ENCODE measurements at regions not wholly inside any gene's neighbourhood (a gene's known extent, or its start where the extent isn't known, plus 50 kb on each side); places are given as distances from the start of the nearest gene placed in this dataset.

DNA sequence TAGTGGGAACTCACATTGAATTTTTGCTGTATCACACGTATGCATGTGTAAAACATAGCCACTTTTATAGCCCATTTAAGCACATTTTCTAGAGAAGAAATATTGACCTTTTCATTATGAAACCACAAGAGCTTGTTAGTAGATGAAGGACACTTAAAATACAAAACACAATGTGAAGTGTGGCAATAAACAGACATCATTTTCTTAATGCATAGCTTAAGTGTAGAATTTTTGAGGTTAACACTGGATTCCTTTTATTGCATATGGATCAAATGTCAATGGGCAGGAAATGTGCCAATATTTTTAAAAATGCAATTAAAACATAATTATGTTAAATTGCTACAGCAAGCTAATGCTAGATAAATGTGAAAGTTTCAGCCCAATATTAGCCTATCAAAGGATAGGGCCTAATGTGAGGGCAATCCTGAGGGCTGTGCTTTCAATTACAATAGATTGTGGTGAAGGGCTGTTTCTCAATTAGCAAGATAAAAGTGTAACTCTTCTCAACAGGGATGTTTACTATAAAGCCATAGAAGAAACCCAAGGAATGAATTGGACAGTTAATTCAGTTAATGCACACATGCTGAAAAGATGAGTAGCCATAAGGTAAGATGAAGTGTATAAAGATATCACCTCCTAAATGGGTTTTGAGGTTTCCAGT, 489.0 kb upstream of the CDIN1 start:
- ChIA-PET POLR2A (interaction anchor here (0.7 kb wide), 1 partner anchor 62 kb away, joined by 3 read pairs; no protein-coding TSS in a partner anchor), CTCF (no interaction called here)
- TF ChIP-seq, protein P1, sequence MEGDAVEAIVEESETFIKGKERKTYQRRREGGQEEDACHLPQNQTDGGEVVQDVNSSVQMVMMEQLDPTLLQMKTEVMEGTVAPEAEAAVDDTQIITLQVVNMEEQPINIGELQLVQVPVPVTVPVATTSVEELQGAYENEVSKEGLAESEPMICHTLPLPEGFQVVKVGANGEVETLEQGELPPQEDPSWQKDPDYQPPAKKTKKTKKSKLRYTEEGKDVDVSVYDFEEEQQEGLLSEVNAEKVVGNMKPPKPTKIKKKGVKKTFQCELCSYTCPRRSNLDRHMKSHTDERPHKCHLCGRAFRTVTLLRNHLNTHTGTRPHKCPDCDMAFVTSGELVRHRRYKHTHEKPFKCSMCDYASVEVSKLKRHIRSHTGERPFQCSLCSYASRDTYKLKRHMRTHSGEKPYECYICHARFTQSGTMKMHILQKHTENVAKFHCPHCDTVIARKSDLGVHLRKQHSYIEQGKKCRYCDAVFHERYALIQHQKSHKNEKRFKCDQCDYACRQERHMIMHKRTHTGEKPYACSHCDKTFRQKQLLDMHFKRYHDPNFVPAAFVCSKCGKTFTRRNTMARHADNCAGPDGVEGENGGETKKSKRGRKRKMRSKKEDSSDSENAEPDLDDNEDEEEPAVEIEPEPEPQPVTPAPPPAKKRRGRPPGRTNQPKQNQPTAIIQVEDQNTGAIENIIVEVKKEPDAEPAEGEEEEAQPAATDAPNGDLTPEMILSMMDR (IDR thresholded peaks at IDR 0.05; ENCODE audit: unreplicated experiment): no peak
- Mint-ChIP-seq H3K36me3 (ENCODE audit: insufficient read depth, unreplicated experiment) (no peaks in the 10 kb centered on the region), H3K27ac (ENCODE audit: low read depth, unreplicated experiment) (no peak overlapping the region), H3K27me3 (ENCODE audit: insufficient read depth, unreplicated experiment) (no peaks in the 10 kb centered on the region), H3K4me1 (ENCODE audit: insufficient read depth, unreplicated experiment) (no peaks in the 10 kb centered on the region), H3K4me3 (ENCODE audit: unreplicated experiment) (no peak overlapping the region), H3K9me3 (ENCODE audit: unreplicated experiment) (no peaks in the 10 kb centered on the region)
- intact Hi-C loops (cut with micrococcal nuclease): no loop called here
- no TSS peak for BruUV-seq (replicated peaks)
- no peak for DNase-seq (ENCODE audit: unreplicated experiment)

DNA sequence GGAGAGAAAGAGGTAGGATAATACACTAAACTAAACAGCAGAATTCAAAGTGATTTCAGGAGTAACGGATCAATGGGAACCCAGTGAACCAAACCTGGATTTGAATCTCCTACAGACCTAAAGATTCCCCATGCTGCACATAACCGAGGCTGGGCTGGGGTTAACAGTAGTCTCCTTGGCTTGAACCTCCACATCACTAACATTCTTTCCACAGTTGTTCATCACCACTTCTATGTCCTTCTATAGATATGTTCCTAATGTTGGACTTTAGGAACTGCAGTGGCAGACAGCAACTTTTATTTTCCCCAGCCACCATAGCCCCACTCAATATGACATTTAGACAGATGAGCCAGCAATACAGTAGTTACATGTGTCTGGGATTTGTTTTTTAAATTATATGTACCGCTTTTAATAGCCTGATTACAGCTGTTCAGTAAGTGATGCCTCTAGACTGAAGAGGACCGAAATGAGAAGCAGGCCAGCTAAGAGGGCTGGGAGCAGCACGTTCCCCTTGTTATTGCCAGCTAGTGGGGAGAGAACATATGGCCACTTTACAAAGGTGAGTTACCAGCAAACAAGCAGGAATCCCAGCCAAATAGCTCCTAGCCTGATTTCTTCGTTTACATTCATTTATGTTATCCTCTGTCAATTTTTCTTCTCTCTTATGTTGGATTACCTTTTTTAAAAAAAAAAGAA, 472.6 kb upstream of the CDIN1 start:
- Mint-ChIP-seq H3K4me3 (ENCODE audit: unreplicated experiment) (no peak overlapping the region), H3K36me3 (ENCODE audit: insufficient read depth, unreplicated experiment) (no peaks in the 10 kb centered on the region), H3K9me3 (ENCODE audit: unreplicated experiment) (no peaks in the 10 kb centered on the region), H3K27ac (ENCODE audit: low read depth, unreplicated experiment) (no peak overlapping the region), H3K4me1 (ENCODE audit: insufficient read depth, unreplicated experiment) (peaks cover 6% of the 10 kb centered on the region), H3K27me3 (ENCODE audit: insufficient read depth, unreplicated experiment) (no peaks in the 10 kb centered on the region)
- DNase-seq (ENCODE audit: unreplicated experiment): no peak
- TF ChIP-seq, protein P1 (IDR thresholded peaks at IDR 0.05; ENCODE audit: unreplicated experiment): no peak
- ChIA-PET POLR2A (interaction anchor here (0.8 kb wide), 1 partner anchor 10 kb away, joined by 3 read pairs; no protein-coding TSS in a partner anchor), CTCF (interaction anchor here (0.7 kb wide), 2 partner anchors 10 kb away, joined by 4 read pairs; no protein-coding TSS in a partner anchor)
- BruUV-seq (replicated peaks): no TSS peak
- intact Hi-C loops (cut with micrococcal nuclease): no loop called here

DNA sequence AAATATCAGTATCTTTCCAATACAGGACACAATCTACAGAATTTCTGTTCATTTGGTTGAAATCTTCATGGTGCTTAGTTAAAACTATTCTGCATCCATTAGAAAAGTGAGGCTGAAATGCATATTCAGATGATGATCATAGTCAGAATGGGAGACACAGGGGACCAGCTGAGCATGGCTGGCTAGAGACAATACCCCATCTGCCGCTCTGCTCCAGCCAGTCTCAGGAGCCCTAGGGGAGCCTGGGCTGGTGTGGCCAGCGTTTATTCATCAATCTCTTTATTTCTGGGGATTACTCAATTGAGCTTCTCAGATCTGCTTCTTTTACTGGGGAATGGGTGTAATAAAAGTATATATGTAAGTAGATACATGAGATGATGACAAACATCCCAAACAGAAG, 470.9 kb upstream of the CDIN1 start:
- no peak for DNase-seq (ENCODE audit: unreplicated experiment)
- no peak overlapping the region for H3K27ac Mint-ChIP-seq (ENCODE audit: low read depth, unreplicated experiment)
- H3K4me1 Mint-ChIP-seq (ENCODE audit: insufficient read depth, unreplicated experiment): peaks cover 6% of the 10 kb centered on the region
- no peaks in the 10 kb centered on the region for H3K27me3 Mint-ChIP-seq (ENCODE audit: insufficient read depth, unreplicated experiment)
- intact Hi-C loops (cut with micrococcal nuclease): no loop called here
- POLR2A ChIA-PET: no interaction called here
- H3K36me3 Mint-ChIP-seq (ENCODE audit: insufficient read depth, unreplicated experiment): no peaks in the 10 kb centered on the region
- no peaks in the 10 kb centered on the region for H3K9me3 Mint-ChIP-seq (ENCODE audit: unreplicated experiment)
- no TSS peak for BruUV-seq (replicated peaks)
- TF ChIP-seq, protein P1 (IDR thresholded peaks at IDR 0.05; ENCODE audit: unreplicated experiment): no peak
- no peak overlapping the region for H3K4me3 Mint-ChIP-seq (ENCODE audit: unreplicated experiment)
- CTCF ChIA-PET: interaction anchor here (0.6 kb wide), 1 partner anchor 801 kb away, joined by 3 read pairs; no protein-coding TSS in a partner anchor

DNA sequence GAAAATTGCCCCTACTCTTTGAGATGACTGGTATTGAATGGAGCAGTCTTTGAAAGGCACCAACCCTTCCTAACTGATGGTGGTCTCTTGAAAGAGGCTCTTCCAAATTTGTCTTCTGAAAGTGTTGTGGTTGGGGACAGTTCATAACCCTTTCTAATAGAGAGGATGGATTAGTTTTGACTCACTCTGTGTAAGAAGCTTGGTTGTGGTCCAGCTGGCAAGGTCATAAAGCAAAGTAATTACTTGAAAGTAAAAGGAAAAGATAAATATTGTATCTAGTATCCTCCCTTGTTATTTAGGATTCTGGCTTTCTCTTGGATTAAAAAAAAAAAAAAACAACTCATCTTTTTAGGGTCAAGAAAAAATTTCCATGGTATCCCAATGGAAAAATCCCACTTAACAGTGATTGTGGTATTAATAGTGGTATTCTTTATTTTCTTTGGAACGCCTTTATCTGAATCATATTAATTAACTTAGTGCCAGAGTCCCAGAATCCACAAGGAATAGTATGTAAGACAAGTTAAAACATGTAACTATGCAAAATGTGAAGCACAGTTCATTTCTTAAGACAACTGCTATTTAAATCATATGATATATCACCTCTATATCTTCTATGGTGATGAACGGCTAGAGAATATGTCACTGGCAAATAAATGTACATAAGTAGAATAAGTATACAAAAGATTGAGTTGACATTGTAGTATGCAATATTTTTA, 469.3 kb upstream of the CDIN1 start:
- H3K36me3 Mint-ChIP-seq (ENCODE audit: insufficient read depth, unreplicated experiment): no peaks in the 10 kb centered on the region
- peaks cover 6% of the 10 kb centered on the region for H3K4me1 Mint-ChIP-seq (ENCODE audit: insufficient read depth, unreplicated experiment)
- intact Hi-C loops (cut with micrococcal nuclease): no loop called here
- H3K4me3 Mint-ChIP-seq (ENCODE audit: unreplicated experiment): no peak overlapping the region
- no peaks in the 10 kb centered on the region for H3K27me3 Mint-ChIP-seq (ENCODE audit: insufficient read depth, unreplicated experiment)
- ChIA-PET POLR2A (interaction anchor here (0.7 to 0.8 kb wide), 2 partner anchors 14 to 67 kb away, joined by 3 to 4 read pairs; no protein-coding TSS in a partner anchor), CTCF (no interaction called here)
- H3K9me3 Mint-ChIP-seq (ENCODE audit: unreplicated experiment): no peaks in the 10 kb centered on the region
- BruUV-seq (replicated peaks): no TSS peak
- DNase-seq (ENCODE audit: unreplicated experiment): peak; percentile 31
- TF ChIP-seq, protein P1 (IDR thresholded peaks at IDR 0.05; ENCODE audit: unreplicated experiment): no peak
- no peak overlapping the region for H3K27ac Mint-ChIP-seq (ENCODE audit: low read depth, unreplicated experiment)

Measured in MCF 10A (cell line).